Endothelial cell of umbilical vein (primary cell): ENCODE measurements at regions not wholly inside any gene's neighbourhood (a gene's known extent, or its start where the extent isn't known, plus 50 kb on each side); places are given as distances from the start of the nearest gene placed in this dataset.

Source experiments
- BruUV-seq: library from RNA; stranded (reverse); fragments of 400-500 nt; replicated peaks from 2 replicates; lab custom pipeline; 2021; lab: Mats Ljungman, UMichigan
- CTCF ChIA-PET: fragments of 300-600, 350-600 bp; sonication (Branson Sonifier 250); formaldehyde crosslinking; loops from one replicate; lab custom pipeline; 2021; ENCODE audit warnings: antibody characterized with exemption, inconsistent platforms; lab: Charles Lee
- POLR2A ChIA-PET: fragments of 300-600, 350-600 bp; sonication (Branson Sonifier 250); formaldehyde crosslinking; loops from one replicate; lab custom pipeline; 2021; ENCODE audit warnings: antibody characterized with exemption, inconsistent platforms; lab: Charles Lee
- DNase-seq: peaks from one replicate; pipeline ENCODE4 v3.0.0-alpha.2; 2011; ENCODE audit warnings: low read depth, low spot score
- FAIRE-seq: peaks from 2 replicates; lab custom pipeline; 2011; peaks lifted over from hg19 to GRCh38; lab: Jason Lieb, UNC
- H2AFZ ChIP-seq: 2 replicates; pipeline ENCODE4 v1.6.0; 2012; ENCODE audit warnings: low read depth, low read length, control low read depth, inconsistent platforms
- H3K27ac ChIP-seq: 2 replicates; pipeline ENCODE4 v1.5.1; 2011; ENCODE audit warnings: low read depth, mild to moderate bottlenecking, control low read depth, low read length, moderate library complexity; ENCODE audit not compliant: insufficient read depth
- H3K27me3 ChIP-seq, 2 experiments: 2 replicates each; pipeline versions ENCODE4 v1.6.0 to v1.6.1; 2011; ENCODE audit warnings: low read length in 2 of 2, mixed read lengths in 1 of 2; ENCODE audit not compliant: control insufficient read depth in 2 of 2, insufficient read depth in 2 of 2
- H3K36me3 ChIP-seq, 2 experiments: 2 replicates in 1 of 2; 3 replicates in 1 of 2; pipeline ENCODE4 v1.5.1; 2011; ENCODE audit warnings: low read length in 2 of 2, mild to moderate bottlenecking in 1 of 2, moderate library complexity in 1 of 2; ENCODE audit not compliant: control insufficient read depth in 2 of 2, insufficient read depth in 2 of 2; ENCODE audit errors: extremely low read depth in 1 of 2
- H3K4me1 ChIP-seq: 3 replicates; pipeline ENCODE4 v1.5.1; 2011; ENCODE audit warnings: mild to moderate bottlenecking, low read length; ENCODE audit not compliant: control insufficient read depth, insufficient read depth; ENCODE audit errors: extremely low read depth
- H3K4me2 ChIP-seq: 2 replicates; pipeline ENCODE4 v1.6.1; 2011; ENCODE audit warnings: low read length, control low read depth, mixed read lengths; ENCODE audit not compliant: insufficient read depth
- H3K4me3 ChIP-seq, 3 experiments: fragments of 200-600 bp in 1 of 3; sonication (generic), shearing (Covaris generic) in 1 of 3; replicated peaks in 1 of 3; 2 replicates each; pipeline ENCODE4 v1.5.1; 2011 to 2016; ENCODE audit warnings: control low read depth in 3 of 3, low read length in 3 of 3, mild to moderate bottlenecking in 2 of 3, inconsistent platforms in 1 of 3, low read depth in 1 of 3, moderate library complexity in 1 of 3; ENCODE audit not compliant: insufficient read depth in 1 of 3
- H3K79me2 ChIP-seq: 2 replicates; pipeline ENCODE4 v1.6.0; 2012; ENCODE audit warnings: low read length, inconsistent platforms; ENCODE audit not compliant: control insufficient read depth, insufficient read depth
- H3K9ac ChIP-seq: replicated peaks from 2 replicates; pipeline ENCODE3; 2011; ENCODE audit warnings: low read length, control low read depth; ENCODE audit not compliant: insufficient read depth; ENCODE audit errors: extremely low read depth
- H3K9me1 ChIP-seq: replicated peaks from 3 replicates; pipeline ENCODE4 v1.6.0; 2011; ENCODE audit warnings: mild to moderate bottlenecking, low read length; ENCODE audit not compliant: control insufficient read depth, insufficient read depth; ENCODE audit errors: extremely low read depth
- H3K9me3 ChIP-seq: replicated peaks from 2 replicates; pipeline ENCODE4 v1.5.1; 2012; ENCODE audit warnings: low read length, inconsistent platforms; ENCODE audit not compliant: control insufficient read depth, insufficient read depth
- H4K20me1 ChIP-seq: replicated peaks from 2 replicates; pipeline ENCODE3; 2011; ENCODE audit warnings: mild to moderate bottlenecking, low read length; ENCODE audit not compliant: control insufficient read depth, insufficient read depth; ENCODE audit errors: extremely low read depth
- CTCF ChIP-seq, 2 donors: IDR thresholded peaks; 1 replicate in 1 of 2; 2 replicates in 1 of 2; pipeline ENCODE4 v1.5.1; 2011; ENCODE audit warnings: low read length in 2 of 2, mild to moderate bottlenecking in 2 of 2, moderate library complexity in 2 of 2, control low read depth in 1 of 2, inconsistent platforms in 1 of 2, low read depth in 1 of 2; ENCODE audit not compliant: insufficient read depth in 1 of 2; ENCODE audit errors: extremely low read depth in 1 of 2
- EZH2 ChIP-seq: IDR thresholded peaks from 2 replicates; pipeline ENCODE4 v1.6.1; 2012; ENCODE audit warnings: borderline replicate concordance, low read depth, mild to moderate bottlenecking, moderate library complexity, low read length, inconsistent platforms; ENCODE audit not compliant: severe bottlenecking
- FOS ChIP-seq: IDR thresholded peaks from 2 replicates; pipeline ENCODE4 v1.6.1; 2011; ENCODE audit warnings: mild to moderate bottlenecking, low read length, moderate library complexity, borderline replicate concordance; ENCODE audit not compliant: insufficient read depth
- GATA2 ChIP-seq: IDR thresholded peaks from 2 replicates; pipeline ENCODE4 v1.7.0; 2011; ENCODE audit warnings: low read depth, mild to moderate bottlenecking, moderate library complexity, mixed read lengths, low read length; ENCODE audit not compliant: insufficient read length, insufficient read depth
- JUN ChIP-seq: IDR thresholded peaks from 2 replicates; pipeline ENCODE4 v1.6.1; 2011; ENCODE audit warnings: borderline replicate concordance, low read depth; ENCODE audit not compliant: insufficient read length, insufficient read depth
- MYC ChIP-seq: IDR thresholded peaks from one replicate; pipeline ENCODE4 v1.6.1; 2011; ENCODE audit warnings: mild to moderate bottlenecking, low read depth, low read length
- POLR2A ChIP-seq: IDR thresholded peaks from 2 replicates; pipeline ENCODE4 v1.6.1; 2012; ENCODE audit warnings: low read depth, mild to moderate bottlenecking, control low read depth, low read length
- POLR2AphosphoS5 ChIP-seq: IDR thresholded peaks from 2 replicates; pipeline ENCODE4 v1.6.1; 2012; ENCODE audit warnings: low read depth, mild to moderate bottlenecking, control low read depth, low read length, moderate library complexity; ENCODE audit not compliant: insufficient read depth
- dilution Hi-C: fragments of 300-500 bp; cut with MboI; formaldehyde crosslinking; loops from one replicate; pipeline ENCODE4 v1.15.0; 2019; ENCODE audit warnings: low sequenced_read_pairs; ENCODE audit not compliant: extremely low pct_ligation_motif_present
- intact Hi-C: fragments of 100-400 bp; cut with micrococcal nuclease; formaldehyde crosslinking; loops from one replicate; pipeline ENCODE4 v1.10.0; 2022
- TF ChIP-seq, protein P1 (sequence below): IDR thresholded peaks from 2 replicates; pipeline ENCODE4 v1.6.1; 2011; ENCODE audit not compliant: insufficient read depth, insufficient read length

- Histone ChIP-seq H2AFZ (no peak overlapping the region), H3K4me3 (no peak overlapping the region), H3K27me3 (peaks cover 11 to 14% of the 10 kb centered on the region in 2 experiments), H3K9me3 (no peaks in the 10 kb centered on the region), H3K79me2 (no peaks in the 10 kb centered on the region), H3K4me1 (no peaks in the 10 kb centered on the region), H3K9ac (no peak overlapping the region), H4K20me1 (no peaks in the 10 kb centered on the region), H3K36me3 (no peaks in the 10 kb centered on the region), H3K27ac (no peak overlapping the region), H3K9me1 (no peaks in the 10 kb centered on the region), H3K4me2 (no peak overlapping the region)
- CTCF ChIA-PET, result no interaction called here
- POLR2A ChIA-PET, result no interaction called here
- intact Hi-C loops (no loop called here), dilution Hi-C loops (no loop called here)
- no TSS peak for BruUV-seq
- no peak for TF ChIP-seq JUN
- no peak for TF ChIP-seq GATA2
- TF ChIP-seq EZH2, result no peak
- TF ChIP-seq CTCF (IDR thresholded peaks at IDR 0.05; ENCODE audit: extremely low read depth in 1 of 2, insufficient read depth in 1 of 2, low read depth in 1 of 2, low read length in 2 of 2), result no peak
- no peak for TF ChIP-seq POLR2A
- no peak for TF ChIP-seq FOS
- TF ChIP-seq POLR2AphosphoS5, result no peak
- no peak for TF ChIP-seq MYC
- TF ChIP-seq, protein P1, sequence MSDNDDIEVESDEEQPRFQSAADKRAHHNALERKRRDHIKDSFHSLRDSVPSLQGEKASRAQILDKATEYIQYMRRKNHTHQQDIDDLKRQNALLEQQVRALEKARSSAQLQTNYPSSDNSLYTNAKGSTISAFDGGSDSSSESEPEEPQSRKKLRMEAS, result no peak
- FAIRE-seq (no peak), DNase-seq (no peak)
Observed at GRCh38 chr3:150140614-150141321, 170.1 kb upstream of the PFN2 start.
